ENCODE measurements at regions not wholly inside any gene's neighbourhood (a gene's known extent, or its start where the extent isn't known, plus 50 kb on each side); places are given as distances from the start of the nearest gene placed in this dataset.

GRCh38 chr3:148149556-148149955 is 548.1 kb upstream of the AGTR1 start:
- DNase-seq (ENCODE audit: low read depth, low spot score), result no peak

- DNase-seq (ENCODE audit: low read depth, low spot score), result no peak
These were observed 547.6 kb upstream of the AGTR1 start for GRCh38 chr3:148150141-148150540.

- peak; percentile 77 for DNase-seq (ENCODE audit: low read depth, low spot score)
These were observed 539.5 kb upstream of the AGTR1 start for GRCh38 chr3:148158210-148158609.

- DNase-seq (ENCODE audit: low read depth, low spot score), result no peak
These were observed 535.6 kb upstream of the AGTR1 start for GRCh38 chr3:148162132-148162531.

- no peak for DNase-seq (ENCODE audit: low read depth, low spot score)
These were observed 529.4 kb upstream of the AGTR1 start for GRCh38 chr3:148168347-148168746.

GRCh38 chr3:148173851-148174250 is 523.9 kb upstream of the AGTR1 start:
- DNase-seq (ENCODE audit: low read depth, low spot score), result no peak

- DNase-seq (ENCODE audit: low read depth, low spot score), result peak; percentile 59
These were observed 522.5 kb upstream of the AGTR1 start for GRCh38 chr3:148175214-148175613.

GRCh38 chr3:148178503-148178902 is 519.2 kb upstream of the AGTR1 start:
- DNase-seq (ENCODE audit: low read depth, low spot score), result peak; percentile 41

- no peak for DNase-seq (ENCODE audit: low read depth, low spot score)
These were observed 512.9 kb upstream of the AGTR1 start for GRCh38 chr3:148184798-148185197.

GRCh38 chr3:148186881-148187280 is 510.8 kb upstream of the AGTR1 start:
- no peak for DNase-seq (ENCODE audit: low read depth, low spot score)

- no peak for DNase-seq (ENCODE audit: low read depth, low spot score)
These were observed 510.4 kb upstream of the AGTR1 start for GRCh38 chr3:148187296-148187695.

- no peak for DNase-seq (ENCODE audit: low read depth, low spot score)
These were observed 507.2 kb upstream of the AGTR1 start for GRCh38 chr3:148190441-148190990.

- DNase-seq (ENCODE audit: low read depth, low spot score), result no peak
These were observed 505.7 kb upstream of the AGTR1 start for GRCh38 chr3:148191966-148192365.

- no peak for DNase-seq (ENCODE audit: low read depth, low spot score)
These were observed 500.6 kb upstream of the AGTR1 start for GRCh38 chr3:148197061-148197460.

GRCh38 chr3:148202386-148202785 is 495.3 kb upstream of the AGTR1 start:
- DNase-seq (ENCODE audit: low read depth, low spot score), result no peak

- no peak for DNase-seq (ENCODE audit: low read depth, low spot score)
These were observed 494.2 kb upstream of the AGTR1 start for GRCh38 chr3:148203297-148204010.

GRCh38 chr3:148204131-148204530 is 493.6 kb upstream of the AGTR1 start:
- no peak for DNase-seq (ENCODE audit: low read depth, low spot score)

- DNase-seq (ENCODE audit: low read depth, low spot score), result no peak
These were observed 491.7 kb upstream of the AGTR1 start for GRCh38 chr3:148205977-148206376.

GRCh38 chr3:148206446-148206845 is 491.3 kb upstream of the AGTR1 start:
- no peak for DNase-seq (ENCODE audit: low read depth, low spot score)

GRCh38 chr3:148208975-148209374 is 488.7 kb upstream of the AGTR1 start:
- no peak for DNase-seq (ENCODE audit: low read depth, low spot score)

GRCh38 chr3:148211725-148212124 is 486.0 kb upstream of the AGTR1 start:
- peak; percentile 54 for DNase-seq (ENCODE audit: low read depth, low spot score)

GRCh38 chr3:148214705-148215104 is 483.0 kb upstream of the AGTR1 start:
- no peak for DNase-seq (ENCODE audit: low read depth, low spot score)

- DNase-seq (ENCODE audit: low read depth, low spot score), result no peak
These were observed 480.4 kb upstream of the AGTR1 start for GRCh38 chr3:148217317-148217716.

GRCh38 chr3:148218222-148218621 is 479.5 kb upstream of the AGTR1 start:
- DNase-seq (ENCODE audit: low read depth, low spot score), result no peak

Data from astrocyte of the hippocampus (primary cell).